ENCODE measurements at regions not wholly inside any gene's neighbourhood (a gene's known extent, or its start where the extent isn't known, plus 50 kb on each side); places are given as distances from the start of the nearest gene placed in this dataset.

GRCh38 chr14:101194373-101195308 lies 291.1 kb upstream of the RTL1 start:
- no peak for TF ChIP-seq CTCF (IDR thresholded peaks at IDR 0.05)
- TF ChIP-seq POLR2A (IDR thresholded peaks at IDR 0.05) = no peak
